DOHH2 (cell line): ENCODE measurements at regions not wholly inside any gene's neighbourhood (a gene's known extent, or its start where the extent isn't known, plus 50 kb on each side); places are given as distances from the start of the nearest gene placed in this dataset.

Experiments used
- CTCF ChIP-seq: fragments of 200-600 bp; sonication (generic); IDR thresholded peaks from one replicate; pipeline ENCODE4 v1.5.1; 2014; ENCODE audit warnings: antibody characterized with exemption, mild to moderate bottlenecking, low read depth, low read length; ENCODE audit not compliant: poor library complexity, severe bottlenecking
- EZH2phosphoT487 ChIP-seq: fragments of 200-600 bp; sonication (generic); IDR thresholded peaks from 2 replicates; pipeline ENCODE4 v1.6.1; 2017; ENCODE audit warnings: borderline replicate concordance, mild to moderate bottlenecking, antibody characterized with exemption, low read length, moderate library complexity, mixed read lengths

- TF ChIP-seq CTCF = no peak
- TF ChIP-seq EZH2phosphoT487 = no peak
Measured at GRCh38 chr4:182074810-182075209, 168.4 kb upstream of the TENM3 start.
